Lower leg skin (tissue), 3 donors: ENCODE measurements at regions not wholly inside any gene's neighbourhood (a gene's known extent, or its start where the extent isn't known, plus 50 kb on each side); places are given as distances from the start of the nearest gene placed in this dataset.

Experiments used
- CTCF ChIP-seq, 3 donors: fragments of 450-650 bp; IDR thresholded peaks; one replicate each; pipeline ENCODE4 v1.5.1; 2016; ENCODE audit warnings: antibody characterized with exemption in 3 of 3, mild to moderate bottlenecking in 3 of 3, moderate library complexity in 2 of 3
- POLR2A ChIP-seq, 2 donors: fragments of 450-650 bp; IDR thresholded peaks; one replicate each; pipeline ENCODE4 v1.6.1; 2016 to 2017; ENCODE audit warnings: antibody characterized with exemption in 2 of 2, mild to moderate bottlenecking in 1 of 2, moderate library complexity in 1 of 2

- no peak for TF ChIP-seq CTCF (IDR thresholded peaks at IDR 0.05)
- TF ChIP-seq POLR2A (IDR thresholded peaks at IDR 0.05): no peak
Observed at GRCh38 chr9:12469084-12469483, 224.1 kb upstream of the TYRP1 start.
